ENCODE measurements at regions not wholly inside any gene's neighbourhood (a gene's known extent, or its start where the extent isn't known, plus 50 kb on each side); places are given as distances from the start of the nearest gene placed in this dataset.

DNA sequence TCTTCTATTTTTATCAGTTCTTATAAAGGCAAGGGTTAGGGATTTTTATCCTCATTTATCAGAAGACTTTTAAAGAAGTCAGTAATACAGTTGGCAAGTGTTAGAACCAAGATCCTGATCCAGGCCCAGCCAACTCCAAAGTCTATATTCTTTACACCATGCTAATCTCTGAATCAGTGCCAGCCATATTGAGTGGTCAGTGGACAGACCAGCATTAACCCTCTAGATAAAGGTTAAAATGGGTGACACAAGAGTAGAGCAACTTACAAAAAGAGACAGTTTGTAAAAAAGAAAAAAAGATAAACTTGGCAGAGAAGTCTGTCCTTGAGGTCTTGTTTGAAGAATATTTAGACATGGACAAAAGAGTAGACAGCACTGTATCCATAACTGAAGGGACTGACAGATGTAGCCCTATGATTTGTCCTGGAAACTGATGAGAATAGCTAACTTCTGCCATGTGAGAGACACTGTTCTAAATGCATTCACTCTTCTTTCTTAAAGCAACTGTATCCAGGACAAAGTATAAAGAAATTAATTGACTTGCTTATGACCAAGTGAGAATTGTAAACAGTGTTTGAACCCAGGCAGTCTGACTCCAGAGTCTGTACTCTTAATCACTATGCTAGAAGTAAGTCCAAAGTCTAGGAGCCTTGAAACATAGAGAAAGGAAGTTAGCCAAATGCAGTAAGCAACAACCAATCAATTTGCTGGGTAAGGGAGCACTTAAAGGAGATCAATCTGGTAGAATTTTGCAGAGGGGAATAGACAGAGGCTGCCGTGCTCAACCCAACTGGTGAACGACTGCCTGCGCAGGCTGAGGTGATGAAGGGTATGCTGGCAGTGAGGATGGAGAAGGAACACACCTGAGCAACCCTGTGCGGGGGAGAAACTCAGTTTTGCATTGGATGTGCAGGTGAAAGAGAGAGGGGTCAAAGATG, 103.7 kb downstream of the TTC6 start (continued):
- TF ChIP-seq ZNF747 (CRISPR knock-in tag; IDR thresholded peaks at IDR 0.05; ENCODE audit: borderline replicate concordance) (peak; percentile 31; the same call in 1 of the 2 replicates), SPEN (CRISPR knock-in tag; IDR thresholded peaks at IDR 0.05; ENCODE audit: low read depth) (0 out of 2 replicates have a peak, but pooled peaks have one; percentile 25), ATF1 (CRISPR knock-in tag; IDR thresholded peaks at IDR 0.05) (peak; percentile 59; the same call in 1 of the 2 replicates), NCOR1 (IDR thresholded peaks at IDR 0.05; ENCODE audit: borderline replicate concordance, low read length) (peak; percentile 83; the same call in 1 of the 2 replicates), SIX4 (CRISPR knock-in tag; IDR thresholded peaks at IDR 0.05) (no peak), ELF3 (CRISPR knock-in tag; IDR thresholded peaks at IDR 0.05) (peak; percentile 44; the same call in 1 of the 2 replicates), ZNF512B (CRISPR knock-in tag; IDR thresholded peaks at IDR 0.05; ENCODE audit: borderline replicate concordance) (0 out of 2 replicates have a peak, but pooled peaks have one; percentile 80), ZNF878 (CRISPR knock-in tag; IDR thresholded peaks at IDR 0.05) (peak; percentile 73; the same call in 1 of the 2 replicates), ZZZ3 (CRISPR knock-in tag; IDR thresholded peaks at IDR 0.05; ENCODE audit: borderline replicate concordance) (no peak), TEAD2 (CRISPR knock-in tag; IDR thresholded peaks at IDR 0.05) (no peak), ZSCAN25 (CRISPR knock-in tag; IDR thresholded peaks at IDR 0.05) (peak; percentile 86), YY1 (IDR thresholded peaks at IDR 0.05; ENCODE audit: insufficient read depth, insufficient replicate concordance, low read depth, low read length) (peak; percentile 72), ZNF263 (CRISPR knock-in tag; IDR thresholded peaks at IDR 0.05) (peak; percentile 82; the same call in 1 of the 2 replicates), ZBTB7A (CRISPR knock-in tag; IDR thresholded peaks at IDR 0.05) (0 out of 2 replicates have a peak, but pooled peaks have one; percentile 37), NCOA2 (CRISPR knock-in tag; IDR thresholded peaks at IDR 0.05) (peak; percentile 67), ZNF207 (IDR thresholded peaks at IDR 0.05; ENCODE audit: borderline replicate concordance) (no peak), EED (CRISPR knock-in tag; IDR thresholded peaks at IDR 0.05) (no peak), SOX6 (IDR thresholded peaks at IDR 0.05) (no peak), SOX6 (CRISPR knock-in tag; IDR thresholded peaks at IDR 0.05) (peak; percentile 68), SNAPC2 (CRISPR knock-in tag; IDR thresholded peaks at IDR 0.05) (no peak), STAG1 (CRISPR knock-in tag; IDR thresholded peaks at IDR 0.05) (peak; percentile 4; the same call in 1 of the 2 replicates), ZNF761 (CRISPR knock-in tag; conservative IDR thresholded peaks at IDR 0.05) (peak; percentile 89), MYC (CRISPR knock-in tag; IDR thresholded peaks at IDR 0.05; ENCODE audit: borderline replicate concordance) (no peak), CBFB (CRISPR knock-in tag; IDR thresholded peaks at IDR 0.05) (peak; percentile 70; the same call in 1 of the 2 replicates)
- TF ChIP-seq, protein P1, sequence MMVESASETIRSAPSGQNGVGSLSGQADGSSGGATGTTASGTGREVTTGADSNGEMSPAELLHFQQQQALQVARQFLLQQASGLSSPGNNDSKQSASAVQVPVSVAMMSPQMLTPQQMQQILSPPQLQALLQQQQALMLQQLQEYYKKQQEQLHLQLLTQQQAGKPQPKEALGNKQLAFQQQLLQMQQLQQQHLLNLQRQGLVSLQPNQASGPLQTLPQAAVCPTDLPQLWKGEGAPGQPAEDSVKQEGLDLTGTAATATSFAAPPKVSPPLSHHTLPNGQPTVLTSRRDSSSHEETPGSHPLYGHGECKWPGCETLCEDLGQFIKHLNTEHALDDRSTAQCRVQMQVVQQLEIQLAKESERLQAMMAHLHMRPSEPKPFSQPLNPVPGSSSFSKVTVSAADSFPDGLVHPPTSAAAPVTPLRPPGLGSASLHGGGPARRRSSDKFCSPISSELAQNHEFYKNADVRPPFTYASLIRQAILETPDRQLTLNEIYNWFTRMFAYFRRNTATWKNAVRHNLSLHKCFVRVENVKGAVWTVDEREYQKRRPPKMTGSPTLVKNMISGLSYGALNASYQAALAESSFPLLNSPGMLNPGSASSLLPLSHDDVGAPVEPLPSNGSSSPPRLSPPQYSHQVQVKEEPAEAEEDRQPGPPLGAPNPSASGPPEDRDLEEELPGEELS (CRISPR knock-in tag; IDR thresholded peaks at IDR 0.05), result peak; percentile 76
- TF ChIP-seq, protein P2, sequence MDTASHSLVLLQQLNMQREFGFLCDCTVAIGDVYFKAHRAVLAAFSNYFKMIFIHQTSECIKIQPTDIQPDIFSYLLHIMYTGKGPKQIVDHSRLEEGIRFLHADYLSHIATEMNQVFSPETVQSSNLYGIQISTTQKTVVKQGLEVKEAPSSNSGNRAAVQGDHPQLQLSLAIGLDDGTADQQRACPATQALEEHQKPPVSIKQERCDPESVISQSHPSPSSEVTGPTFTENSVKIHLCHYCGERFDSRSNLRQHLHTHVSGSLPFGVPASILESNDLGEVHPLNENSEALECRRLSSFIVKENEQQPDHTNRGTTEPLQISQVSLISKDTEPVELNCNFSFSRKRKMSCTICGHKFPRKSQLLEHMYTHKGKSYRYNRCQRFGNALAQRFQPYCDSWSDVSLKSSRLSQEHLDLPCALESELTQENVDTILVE (CRISPR knock-in tag; IDR thresholded peaks at IDR 0.05), result peak; percentile 18; the same call in 1 of the 2 replicates
